PC-3 (cell line): ENCODE measurements at regions not wholly inside any gene's neighbourhood (a gene's known extent, or its start where the extent isn't known, plus 50 kb on each side); places are given as distances from the start of the nearest gene placed in this dataset.

Source experiments
- EZH2 ChIP-seq: fragments of 300-600 bp; sonication (generic); IDR thresholded peaks from one replicate; pipeline ENCODE4 v1.6.1; 2017; ENCODE audit warnings: antibody characterized with exemption, mild to moderate bottlenecking, low read length; ENCODE audit not compliant: unreplicated experiment
- TF ChIP-seq, protein P1 (sequence below): fragments of 300-600 bp; sonication (generic); conservative IDR thresholded peaks from 2 replicates; pipeline ENCODE4 v1.5.1; 2017; ENCODE audit warnings: antibody characterized with exemption, low read depth, mild to moderate bottlenecking, low read length

DNA sequence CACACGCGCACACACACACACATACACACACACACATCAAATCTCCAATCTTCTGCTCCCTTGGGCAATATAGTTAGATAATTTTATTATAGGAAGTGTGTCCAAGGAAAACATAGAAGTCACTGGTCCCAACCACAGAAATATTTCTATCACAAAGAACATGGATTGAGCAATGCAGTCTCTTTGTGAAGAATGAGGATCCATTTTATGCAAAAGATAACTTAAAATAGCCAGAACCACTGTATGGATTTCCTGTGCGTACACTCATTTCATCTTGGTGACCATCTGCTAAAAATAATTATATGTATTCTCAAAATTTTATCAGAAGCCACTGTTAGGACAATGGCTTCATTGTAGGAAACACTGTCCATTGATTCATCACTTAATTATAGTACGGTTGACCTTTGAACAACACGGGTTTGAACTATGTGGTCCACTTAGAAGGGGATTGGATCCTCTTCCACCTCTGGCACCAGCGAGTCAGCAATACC, 169.6 kb upstream of the MXRA5 start:
- TF ChIP-seq, protein P1, sequence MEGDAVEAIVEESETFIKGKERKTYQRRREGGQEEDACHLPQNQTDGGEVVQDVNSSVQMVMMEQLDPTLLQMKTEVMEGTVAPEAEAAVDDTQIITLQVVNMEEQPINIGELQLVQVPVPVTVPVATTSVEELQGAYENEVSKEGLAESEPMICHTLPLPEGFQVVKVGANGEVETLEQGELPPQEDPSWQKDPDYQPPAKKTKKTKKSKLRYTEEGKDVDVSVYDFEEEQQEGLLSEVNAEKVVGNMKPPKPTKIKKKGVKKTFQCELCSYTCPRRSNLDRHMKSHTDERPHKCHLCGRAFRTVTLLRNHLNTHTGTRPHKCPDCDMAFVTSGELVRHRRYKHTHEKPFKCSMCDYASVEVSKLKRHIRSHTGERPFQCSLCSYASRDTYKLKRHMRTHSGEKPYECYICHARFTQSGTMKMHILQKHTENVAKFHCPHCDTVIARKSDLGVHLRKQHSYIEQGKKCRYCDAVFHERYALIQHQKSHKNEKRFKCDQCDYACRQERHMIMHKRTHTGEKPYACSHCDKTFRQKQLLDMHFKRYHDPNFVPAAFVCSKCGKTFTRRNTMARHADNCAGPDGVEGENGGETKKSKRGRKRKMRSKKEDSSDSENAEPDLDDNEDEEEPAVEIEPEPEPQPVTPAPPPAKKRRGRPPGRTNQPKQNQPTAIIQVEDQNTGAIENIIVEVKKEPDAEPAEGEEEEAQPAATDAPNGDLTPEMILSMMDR, result no peak
- TF ChIP-seq EZH2, result no peak
